CD4-positive, CD25-positive, alpha-beta regulatory T cell (primary cell): ENCODE measurements at regions not wholly inside any gene's neighbourhood (a gene's known extent, or its start where the extent isn't known, plus 50 kb on each side); places are given as distances from the start of the nearest gene placed in this dataset.

ENCODE experiments used
- ATAC-seq, 2 donors: fragments of 150-1000 bp; cut with Tn5 transposase; one replicate each; pipeline ENCODE4 v1.10.0; 2021; ENCODE audit warnings: low read depth in 2 of 2, moderate number of reproducible peaks in 2 of 2, moderate library complexity in 1 of 2
- DNase-seq, 3 donors: peaks; one replicate each; pipeline versions ENCODE4 v3.0.0 to v3.0.0-alpha.2; 2012 to 2022; ENCODE audit warnings: mixed read lengths in 1 of 3
- H3K27ac ChIP-seq: one replicate; pipeline ENCODE4 v1.7.0; 2013; ENCODE audit warnings: mild to moderate bottlenecking, low read length; ENCODE audit not compliant: insufficient read depth, poor library complexity, severe bottlenecking
- H3K27me3 ChIP-seq: one replicate; pipeline ENCODE4 v1.7.0; 2013; ENCODE audit warnings: low read length; ENCODE audit not compliant: control insufficient read depth, insufficient read depth
- H3K36me3 ChIP-seq: one replicate; pipeline ENCODE4 v1.7.0; 2013; ENCODE audit warnings: mild to moderate bottlenecking, low read length, moderate library complexity; ENCODE audit not compliant: control insufficient read depth, insufficient read depth
- H3K4me1 ChIP-seq: 2 replicates; pipeline ENCODE4 v1.7.0; 2013; ENCODE audit warnings: mild to moderate bottlenecking, low read length; ENCODE audit not compliant: insufficient read depth, control insufficient read depth, poor library complexity, severe bottlenecking
- H3K4me3 ChIP-seq: one replicate; pipeline ENCODE4 v1.7.0; 2013; ENCODE audit warnings: low read depth, mild to moderate bottlenecking, low read length, moderate library complexity
- H3K9me3 ChIP-seq, 2 experiments: 1 replicate in 1 of 2; 2 replicates in 1 of 2; pipeline ENCODE4 v1.7.0; 2013; ENCODE audit warnings: low read length in 2 of 2, mild to moderate bottlenecking in 1 of 2, moderate library complexity in 1 of 2; ENCODE audit not compliant: control insufficient read depth in 2 of 2
- H3K27ac Mint-ChIP-seq, 3 donors: one replicate each; pipeline ENCODE4 v1.8.0; 2020 to 2022; ENCODE audit warnings: mild to moderate bottlenecking in 3 of 3, mixed read lengths in 3 of 3, moderate library complexity in 2 of 3
- H3K27me3 Mint-ChIP-seq: one replicate; pipeline ENCODE4 v1.8.0; 2022; ENCODE audit warnings: mild to moderate bottlenecking, mixed read lengths
- H3K36me3 Mint-ChIP-seq: one replicate; pipeline ENCODE4 v1.8.0; 2020; ENCODE audit warnings: mixed read lengths
- H3K4me1 Mint-ChIP-seq, 4 donors: one replicate each; pipeline ENCODE4 v1.8.0; 2020 to 2022; ENCODE audit warnings: mixed read lengths in 4 of 4, mild to moderate bottlenecking in 1 of 4
- H3K4me3 Mint-ChIP-seq, 4 donors: one replicate each; pipeline ENCODE4 v1.8.0; 2020 to 2022; ENCODE audit warnings: mild to moderate bottlenecking in 4 of 4, mixed read lengths in 4 of 4, moderate library complexity in 3 of 4
- H3K9me3 Mint-ChIP-seq, 7 donors: one replicate each; pipeline ENCODE4 v1.8.0; 2020 to 2022; ENCODE audit warnings: mixed read lengths in 7 of 7, mild to moderate bottlenecking in 3 of 7, moderate library complexity in 2 of 7

- no peak overlapping the region for H3K27ac Mint-ChIP-seq
- H3K4me1 Mint-ChIP-seq: no peaks in the 10 kb centered on the region
- ATAC-seq (no peak), DNase-seq (no peak)
- Histone ChIP-seq H3K27ac (no peak overlapping the region), H3K36me3 (no peaks in the 10 kb centered on the region), H3K27me3 (no peaks in the 10 kb centered on the region), H3K4me3 (no peak overlapping the region), H3K4me1 (no peaks in the 10 kb centered on the region), H3K9me3 (no peaks in the 10 kb centered on the region)
- H3K36me3 Mint-ChIP-seq: no peaks in the 10 kb centered on the region
- peaks cover 0 to 11% (median 5%) of the 10 kb centered on the region in 7 donors for H3K9me3 Mint-ChIP-seq
- H3K4me3 Mint-ChIP-seq: no peak overlapping the region
- H3K27me3 Mint-ChIP-seq: no peaks in the 10 kb centered on the region
These were observed 1118.5 kb downstream of the TSN start for GRCh38 chr2:122873951-122874350.

DNA sequence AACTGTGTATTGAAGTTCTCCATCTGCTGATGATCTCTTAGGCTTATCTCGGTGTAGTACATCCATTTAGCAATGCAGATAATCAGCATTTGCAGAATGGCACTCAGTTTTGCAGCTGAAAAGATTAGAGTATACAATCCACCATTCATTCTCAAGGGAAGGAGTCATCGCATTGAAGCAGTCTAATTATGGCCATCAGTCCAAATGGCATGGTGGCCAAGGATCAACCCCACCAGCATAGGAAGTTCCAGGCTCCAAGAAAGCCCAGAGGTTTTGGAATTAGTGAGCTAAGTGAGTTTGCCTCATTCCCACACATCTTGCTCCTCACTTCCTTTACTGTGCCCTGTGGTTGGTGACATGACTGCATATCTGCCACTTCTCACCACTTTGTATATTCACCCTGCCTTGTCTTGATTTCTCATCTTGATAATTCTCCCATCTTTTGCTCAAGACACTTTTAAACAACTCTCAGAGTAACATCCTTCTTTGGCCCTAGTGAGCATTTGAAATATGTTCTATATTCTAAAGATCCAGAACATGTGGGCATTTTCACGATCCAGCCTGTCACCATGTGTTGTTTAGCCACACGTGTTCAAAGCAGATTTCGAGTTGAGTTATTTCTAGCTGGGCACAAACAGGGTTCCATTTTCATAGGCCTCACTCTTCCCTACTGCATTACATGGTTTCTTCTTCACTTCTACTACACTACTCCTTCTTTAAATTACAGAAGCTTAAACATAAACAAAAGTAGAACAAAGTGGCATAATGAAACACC, 1119.8 kb downstream of the TSN start:
- Histone ChIP-seq H3K36me3 (no peaks in the 10 kb centered on the region), H3K4me3 (no peak overlapping the region), H3K27ac (no peak overlapping the region), H3K9me3 (no peaks in the 10 kb centered on the region), H3K4me1 (no peaks in the 10 kb centered on the region), H3K27me3 (no peaks in the 10 kb centered on the region)
- Mint-ChIP-seq H3K4me3 (no peak overlapping the region), H3K27me3 (no peaks in the 10 kb centered on the region), H3K9me3 (peaks cover 0 to 7% (median 4%) of the 10 kb centered on the region in 7 donors), H3K27ac (no peak overlapping the region), H3K4me1 (no peaks in the 10 kb centered on the region), H3K36me3 (no peaks in the 10 kb centered on the region)
- ATAC-seq: no peak
- no peak for DNase-seq

GRCh38 chr2:122883849-122884248, 1128.4 kb downstream of the TSN start:
- H3K36me3 Mint-ChIP-seq: no peaks in the 10 kb centered on the region
- peaks cover 0 to 3% of the 10 kb centered on the region in 2 experiments for H3K9me3 ChIP-seq
- H3K27ac Mint-ChIP-seq: no peak overlapping the region
- no peaks in the 10 kb centered on the region for H3K4me1 Mint-ChIP-seq
- H3K27ac ChIP-seq: no peak overlapping the region
- no peaks in the 10 kb centered on the region for H3K27me3 Mint-ChIP-seq
- no peak for ATAC-seq
- H3K4me3 Mint-ChIP-seq: no peak overlapping the region
- H3K36me3 ChIP-seq: no peaks in the 10 kb centered on the region
- peaks cover 1 to 7% (median 3%) of the 10 kb centered on the region in 7 donors for H3K9me3 Mint-ChIP-seq
- H3K27me3 ChIP-seq: no peaks in the 10 kb centered on the region
- no peaks in the 10 kb centered on the region for H3K4me1 ChIP-seq
- no peak for DNase-seq
- H3K4me3 ChIP-seq: no peak overlapping the region

- H3K27me3 ChIP-seq: no peaks in the 10 kb centered on the region
- peaks cover 0 to 3% of the 10 kb centered on the region in 2 experiments for H3K9me3 ChIP-seq
- peaks cover 1 to 9% (median 3%) of the 10 kb centered on the region in 7 donors for H3K9me3 Mint-ChIP-seq
- H3K4me1 Mint-ChIP-seq: no peaks in the 10 kb centered on the region
- H3K27me3 Mint-ChIP-seq: no peaks in the 10 kb centered on the region
- H3K4me3 ChIP-seq: no peak overlapping the region
- H3K27ac ChIP-seq: no peak overlapping the region
- DNase-seq (no peak), ATAC-seq (no peak)
- no peak overlapping the region for H3K27ac Mint-ChIP-seq
- no peak overlapping the region for H3K4me3 Mint-ChIP-seq
- no peaks in the 10 kb centered on the region for H3K4me1 ChIP-seq
- H3K36me3 ChIP-seq: no peaks in the 10 kb centered on the region
- H3K36me3 Mint-ChIP-seq: no peaks in the 10 kb centered on the region
These were observed 1129.4 kb downstream of the TSN start for GRCh38 chr2:122884889-122885288.

- no peak for DNase-seq
- no peaks in the 10 kb centered on the region for H3K36me3 ChIP-seq
- Mint-ChIP-seq H3K9me3 (peaks cover 0 to 15% (median 3%) of the 10 kb centered on the region in 7 donors), H3K4me1 (no peaks in the 10 kb centered on the region), H3K27me3 (no peaks in the 10 kb centered on the region), H3K4me3 (no peak overlapping the region), H3K36me3 (no peaks in the 10 kb centered on the region), H3K27ac (no peak overlapping the region)
- H3K4me1 ChIP-seq: no peaks in the 10 kb centered on the region
- H3K9me3 ChIP-seq: peaks cover 0 to 3% of the 10 kb centered on the region in 2 experiments
- H3K27ac ChIP-seq: no peak overlapping the region
- H3K27me3 ChIP-seq: no peaks in the 10 kb centered on the region
- no peak overlapping the region for H3K4me3 ChIP-seq
- no peak for ATAC-seq
These were observed 1130.0 kb downstream of the TSN start for GRCh38 chr2:122885436-122885835.

GRCh38 chr2:122886479-122887145, 1131.2 kb downstream of the TSN start:
- ATAC-seq: no peak
- Mint-ChIP-seq H3K36me3 (no peaks in the 10 kb centered on the region), H3K27me3 (no peaks in the 10 kb centered on the region)

GRCh38 chr2:122899614-122900013, 1125.5 kb upstream of the CNTNAP5 start:
- H3K27ac Mint-ChIP-seq: no peak overlapping the region
- no peaks in the 10 kb centered on the region for H3K27me3 Mint-ChIP-seq
- H3K9me3 ChIP-seq: no peaks in the 10 kb centered on the region
- no peaks in the 10 kb centered on the region for H3K4me1 Mint-ChIP-seq
- no peak overlapping the region for H3K4me3 Mint-ChIP-seq
- no peak for ATAC-seq
- H3K4me1 ChIP-seq: no peaks in the 10 kb centered on the region
- no peaks in the 10 kb centered on the region for H3K27me3 ChIP-seq
- no peak for DNase-seq
- H3K36me3 ChIP-seq: no peaks in the 10 kb centered on the region
- H3K27ac ChIP-seq: no peak overlapping the region
- H3K9me3 Mint-ChIP-seq: peaks cover 2 to 27% (median 5%) of the 10 kb centered on the region in 7 donors
- H3K4me3 ChIP-seq: no peak overlapping the region
- no peaks in the 10 kb centered on the region for H3K36me3 Mint-ChIP-seq

More at GRCh38 chr2:122886479-122887145, 1131.2 kb downstream of the TSN start:
- no peaks in the 10 kb centered on the region for H3K36me3 ChIP-seq
- H3K4me3 ChIP-seq: no peak overlapping the region
- Mint-ChIP-seq H3K4me3 (no peak overlapping the region), H3K9me3 (peaks cover 0 to 21% (median 2%) of the 10 kb centered on the region in 7 donors), H3K27ac (no peak overlapping the region), H3K4me1 (no peaks in the 10 kb centered on the region)
- no peak for DNase-seq
- peaks cover 0 to 3% of the 10 kb centered on the region in 2 experiments for H3K9me3 ChIP-seq
- no peak overlapping the region for H3K27ac ChIP-seq
- H3K27me3 ChIP-seq: no peaks in the 10 kb centered on the region
- no peaks in the 10 kb centered on the region for H3K4me1 ChIP-seq
